HepG2 (cell line): ENCODE measurements at regions not wholly inside any gene's neighbourhood (a gene's known extent, or its start where the extent isn't known, plus 50 kb on each side); places are given as distances from the start of the nearest gene placed in this dataset.

Source experiments
- ATAC-seq: fragments of 200-7000 bp; cut with Tn5 transposase; 3 replicates; pipeline ENCODE4 v1.9.1; 2020; ENCODE audit warnings: mild to moderate bottlenecking, moderate library complexity
- BruUV-seq: library from RNA; stranded (reverse); fragments of 400-500 nt; replicated peaks from 2 replicates; lab custom pipeline; 2021; lab: Mats Ljungman, UMichigan
- CTCF ChIA-PET: fragments of 300-600 bp; formaldehyde crosslinking; extraction: SDS; loops from one replicate; lab custom pipeline; 2021; ENCODE audit warnings: low total read pairs, inconsistent platforms, low intra/inter-chr PET ratio; lab: Yijun Ruan, JAX
- POLR2A ChIA-PET: fragments of 350-600 bp; sonication (Branson Sonifier 250); formaldehyde crosslinking; loops from one replicate; lab custom pipeline; 2020; ENCODE audit warnings: antibody characterized with exemption, inconsistent platforms; lab: Yijun Ruan, JAX
- DNase-seq: peaks from one replicate; pipeline ENCODE4 v3.0.0-alpha.2; 2015; ENCODE audit warnings: low spot score
- FAIRE-seq: peaks from 3 replicates; lab custom pipeline; 2011; peaks lifted over from hg19 to GRCh38; lab: Jason Lieb, UNC
- H2AFZ ChIP-seq: one replicate; pipeline ENCODE4 v1.6.1; 2011; ENCODE audit warnings: low read length, inconsistent platforms
- H3K27ac ChIP-seq: fragments of 300-600 bp; 3 replicates; pipeline ENCODE4 v1.8.0; 2011; ENCODE audit warnings: mixed run types, mild to moderate bottlenecking, mixed read lengths, low read length, inconsistent platforms; ENCODE audit not compliant: insufficient read depth; ENCODE audit errors: extremely low read length
- H3K27me3 ChIP-seq, 2 experiments: fragments of 200-600 bp in 1 of 2; 2 replicates in 1 of 2; 3 replicates in 1 of 2; pipeline versions ENCODE4 v1.6.0 to v1.8.0; 2011; ENCODE audit warnings: low read length in 2 of 2, mild to moderate bottlenecking in 2 of 2, moderate library complexity in 2 of 2, inconsistent platforms in 1 of 2; ENCODE audit not compliant: insufficient read depth in 2 of 2, control insufficient read depth in 1 of 2
- H3K36me3 ChIP-seq, 2 experiments: fragments of 200-600 bp in 1 of 2; replicated peaks in 1 of 2; 2 replicates in 1 of 2; 3 replicates in 1 of 2; pipeline versions ENCODE4 v1.5.1 to v1.8.0; 2011; ENCODE audit warnings: low read length in 2 of 2, inconsistent platforms in 1 of 2; ENCODE audit not compliant: insufficient read depth in 2 of 2, control insufficient read depth in 1 of 2
- H3K4me1 ChIP-seq: 2 replicates; pipeline ENCODE4 v1.5.1; 2012; ENCODE audit warnings: low read length, inconsistent platforms; ENCODE audit not compliant: insufficient read depth
- H3K4me2 ChIP-seq: 2 replicates; pipeline ENCODE4 v1.6.0; 2011; ENCODE audit warnings: low read depth, low read length, inconsistent platforms
- H3K4me3 ChIP-seq, 3 experiments: fragments of 200-600 bp in 1 of 3; sonication (generic), shearing (Covaris generic) in 1 of 3; replicated peaks in 1 of 3; 2 replicates each; pipeline ENCODE4 v1.5.1; 2011 to 2016; ENCODE audit warnings: low read length in 3 of 3, inconsistent platforms in 2 of 3, low read depth in 2 of 3, mild to moderate bottlenecking in 2 of 3, control low read depth in 1 of 3, mixed read lengths in 1 of 3; ENCODE audit not compliant: insufficient read depth in 1 of 3
- H3K79me2 ChIP-seq: one replicate; pipeline ENCODE4 v1.6.1; 2011; ENCODE audit warnings: low read length, inconsistent platforms; ENCODE audit not compliant: insufficient read depth
- H3K9ac ChIP-seq: 2 replicates; pipeline ENCODE4 v1.6.0; 2011; ENCODE audit warnings: mild to moderate bottlenecking, low read depth, low read length, inconsistent platforms; ENCODE audit not compliant: insufficient read depth
- H3K9me3 ChIP-seq: 2 replicates; pipeline ENCODE4 v1.5.1; 2012; ENCODE audit warnings: mild to moderate bottlenecking, low read length
- H4K20me1 ChIP-seq: 2 replicates; pipeline ENCODE4 v1.6.0; 2011; ENCODE audit warnings: inconsistent platforms, mild to moderate bottlenecking, low read length, moderate library complexity; ENCODE audit not compliant: insufficient read depth
- CBX5 ChIP-seq: sonication (generic); formaldehyde crosslinking; IDR thresholded peaks from 2 replicates; pipeline ENCODE4 v1.4.0; 2020; ENCODE audit warnings: missing genetic modification reagents, borderline replicate concordance
- CHCHD3 ChIP-seq: sonication (generic); formaldehyde crosslinking; IDR thresholded peaks from 2 replicates; pipeline ENCODE4 v1.8.0; 2022; ENCODE audit warnings: mild to moderate bottlenecking, missing genetic modification reagents, moderate library complexity
- IKZF1 ChIP-seq: fragments of 450-650 bp; IDR thresholded peaks from 2 replicates; pipeline ENCODE4 v1.7.1; 2016
- MTF1 ChIP-seq: sonication (generic); formaldehyde crosslinking; IDR thresholded peaks from 2 replicates; pipeline ENCODE4 v1.5.0; 2020; ENCODE audit warnings: missing genetic modification reagents
- POLR2G ChIP-seq: fragments of 200-400 bp; formaldehyde crosslinking; IDR thresholded peaks from 2 replicates; pipeline ENCODE4 v1.6.1; 2018; ENCODE audit warnings: mild to moderate bottlenecking, low read depth, low read length, moderate library complexity
- RFX3 ChIP-seq: IDR thresholded peaks from 2 replicates; pipeline ENCODE4 v1.6.1; 2016; ENCODE audit warnings: missing biosample characterization, missing genetic modification reagents
- TAF1 ChIP-seq: sonication (generic); formaldehyde crosslinking; IDR thresholded peaks from 2 replicates; pipeline ENCODE4 v1.4.0; 2020; ENCODE audit warnings: missing genetic modification reagents
- ZBTB3 ChIP-seq: sonication (generic); formaldehyde crosslinking; IDR thresholded peaks from 2 replicates; pipeline ENCODE4 v1.4.0; 2020; ENCODE audit warnings: low read depth, mild to moderate bottlenecking, moderate library complexity, missing genetic modification reagents, borderline replicate concordance
- ZNF251 ChIP-seq: sonication (generic); formaldehyde crosslinking; IDR thresholded peaks from 2 replicates; pipeline ENCODE4 v1.9.0; 2021; ENCODE audit warnings: mild to moderate bottlenecking, missing genetic modification reagents
- ZNF260 ChIP-seq: sonication (generic); formaldehyde crosslinking; IDR thresholded peaks from 2 replicates; pipeline ENCODE4 v1.4.0; 2020; ENCODE audit warnings: missing genetic modification reagents, low read depth, mild to moderate bottlenecking, borderline replicate concordance
- ZNF761 ChIP-seq: sonication (generic); formaldehyde crosslinking; conservative IDR thresholded peaks from 2 replicates; pipeline ENCODE4 v1.4.0; 2020; ENCODE audit warnings: mild to moderate bottlenecking, missing genetic modification reagents
- ZNF782 ChIP-seq: sonication (generic); formaldehyde crosslinking; IDR thresholded peaks from 2 replicates; pipeline ENCODE4 v1.4.0; 2020; ENCODE audit warnings: missing genetic modification reagents, mild to moderate bottlenecking, borderline replicate concordance
- ZSCAN9 ChIP-seq: IDR thresholded peaks from 2 replicates; pipeline ENCODE4 v1.6.1; 2016; ENCODE audit warnings: borderline replicate concordance
- WGBS: methylation state at CpG from one replicate; pipeline ENCODE4 v1.1.6; 2017; ENCODE audit warnings: low lambda C conversion rate; 5-methylcytosine and 5-hydroxymethylcytosine counted together
- in situ Hi-C: cut with HindIII; loops from 2 replicates; pipeline ENCODE4 v1.10.0; 2017; ENCODE audit warnings: low pct_unique_long_range_greater_than_20kb; ENCODE audit not compliant: extremely low pct_ligation_motif_present
- intact Hi-C: fragments of 100-400 bp; cut with micrococcal nuclease; formaldehyde crosslinking; loops from one replicate; pipeline ENCODE4 v1.10.0; 2022; ENCODE audit not compliant: unreplicated experiment
- TF ChIP-seq, protein P1 (sequence below): sonication (generic); formaldehyde crosslinking; IDR thresholded peaks from 2 replicates; pipeline ENCODE4 v1.4.0; 2020; ENCODE audit warnings: missing genetic modification reagents
- TF ChIP-seq, protein P2 (sequence below): sonication (generic); formaldehyde crosslinking; IDR thresholded peaks from 2 replicates; pipeline ENCODE4 v1.4.0; 2020; ENCODE audit warnings: low read depth, mild to moderate bottlenecking, missing genetic modification reagents
- TF ChIP-seq, protein P3 (sequence below): sonication (generic); formaldehyde crosslinking; IDR thresholded peaks from 2 replicates; pipeline ENCODE4 v1.8.0; 2022; ENCODE audit warnings: low read depth, missing genetic modification reagents

DNA sequence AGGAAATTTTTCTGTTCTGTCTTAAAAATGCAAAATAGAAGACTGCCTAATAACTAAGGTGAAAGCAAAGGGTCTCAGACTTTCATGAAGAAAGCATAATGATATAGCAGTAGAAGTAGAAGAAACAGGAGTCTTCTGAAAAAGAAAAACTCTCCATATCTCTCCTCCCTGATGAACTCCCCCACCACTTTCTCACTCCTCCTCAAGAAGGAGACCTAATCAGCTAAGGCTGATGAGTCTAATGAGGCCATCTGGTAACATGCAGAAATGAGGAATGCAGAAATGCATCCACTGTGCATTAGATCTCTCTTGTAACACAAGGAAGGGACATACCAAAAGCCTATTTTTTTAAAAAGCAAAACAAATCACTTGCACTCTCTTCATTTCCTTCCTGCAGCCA, 273.7 kb upstream of the UBE2E3 start:
- no peaks in the 10 kb centered on the region for H3K36me3 ChIP-seq
- no peaks in the 10 kb centered on the region for H3K4me1 ChIP-seq
- no TSS peak for BruUV-seq
- no peak overlapping the region for H3K4me2 ChIP-seq
- intact Hi-C loops (no loop called here), in situ Hi-C loops (no loop called here)
- ChIA-PET CTCF (no interaction called here), POLR2A (no interaction called here)
- no peak overlapping the region for H3K27ac ChIP-seq
- no peak for TF ChIP-seq ZNF260 (CRISPR knock-in tag)
- TF ChIP-seq ZSCAN9 (CRISPR knock-in tag), result no peak
- TF ChIP-seq, protein P1, sequence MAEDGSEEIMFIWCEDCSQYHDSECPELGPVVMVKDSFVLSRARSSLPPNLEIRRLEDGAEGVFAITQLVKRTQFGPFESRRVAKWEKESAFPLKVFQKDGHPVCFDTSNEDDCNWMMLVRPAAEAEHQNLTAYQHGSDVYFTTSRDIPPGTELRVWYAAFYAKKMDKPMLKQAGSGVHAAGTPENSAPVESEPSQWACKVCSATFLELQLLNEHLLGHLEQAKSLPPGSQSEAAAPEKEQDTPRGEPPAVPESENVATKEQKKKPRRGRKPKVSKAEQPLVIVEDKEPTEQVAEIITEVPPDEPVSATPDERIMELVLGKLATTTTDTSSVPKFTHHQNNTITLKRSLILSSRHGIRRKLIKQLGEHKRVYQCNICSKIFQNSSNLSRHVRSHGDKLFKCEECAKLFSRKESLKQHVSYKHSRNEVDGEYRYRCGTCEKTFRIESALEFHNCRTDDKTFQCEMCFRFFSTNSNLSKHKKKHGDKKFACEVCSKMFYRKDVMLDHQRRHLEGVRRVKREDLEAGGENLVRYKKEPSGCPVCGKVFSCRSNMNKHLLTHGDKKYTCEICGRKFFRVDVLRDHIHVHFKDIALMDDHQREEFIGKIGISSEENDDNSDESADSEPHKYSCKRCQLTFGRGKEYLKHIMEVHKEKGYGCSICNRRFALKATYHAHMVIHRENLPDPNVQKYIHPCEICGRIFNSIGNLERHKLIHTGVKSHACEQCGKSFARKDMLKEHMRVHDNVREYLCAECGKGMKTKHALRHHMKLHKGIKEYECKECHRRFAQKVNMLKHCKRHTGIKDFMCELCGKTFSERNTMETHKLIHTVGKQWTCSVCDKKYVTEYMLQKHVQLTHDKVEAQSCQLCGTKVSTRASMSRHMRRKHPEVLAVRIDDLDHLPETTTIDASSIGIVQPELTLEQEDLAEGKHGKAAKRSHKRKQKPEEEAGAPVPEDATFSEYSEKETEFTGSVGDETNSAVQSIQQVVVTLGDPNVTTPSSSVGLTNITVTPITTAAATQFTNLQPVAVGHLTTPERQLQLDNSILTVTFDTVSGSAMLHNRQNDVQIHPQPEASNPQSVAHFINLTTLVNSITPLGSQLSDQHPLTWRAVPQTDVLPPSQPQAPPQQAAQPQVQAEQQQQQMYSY (CRISPR knock-in tag), result no peak
- no peak for TF ChIP-seq ZBTB3
- no peak for TF ChIP-seq RFX3 (CRISPR knock-in tag)
- no peak for TF ChIP-seq CBX5 (CRISPR knock-in tag)
- ATAC-seq (no peak), DNase-seq (no peak), FAIRE-seq (no peak)
- H2AFZ ChIP-seq, result no peak overlapping the region
- no peaks in the 10 kb centered on the region for H3K79me2 ChIP-seq
- no peaks in the 10 kb centered on the region for H4K20me1 ChIP-seq
- H3K4me3 ChIP-seq, result no peak overlapping the region
- no peaks in the 10 kb centered on the region for H3K27me3 ChIP-seq
- H3K9ac ChIP-seq, result no peak overlapping the region
- H3K9me3 ChIP-seq, result no peaks in the 10 kb centered on the region

DNA sequence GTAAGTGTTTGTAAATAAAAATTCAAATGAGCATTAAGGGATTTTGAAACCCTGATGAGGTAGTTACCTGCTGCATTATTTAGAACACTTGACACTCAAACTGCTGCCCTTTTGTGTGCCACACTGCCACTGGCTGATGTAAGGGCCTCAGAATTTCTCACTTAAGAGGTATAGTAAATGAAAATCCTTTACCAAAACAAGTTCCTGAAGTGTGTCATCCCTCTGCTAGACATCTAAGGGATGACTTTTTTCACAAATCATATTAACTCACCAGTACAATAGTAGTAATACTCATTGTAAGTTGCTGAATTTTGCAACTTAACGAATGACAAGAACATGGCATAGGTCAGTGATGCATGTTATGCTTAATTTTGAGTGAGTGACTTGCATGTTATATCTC, 274.9 kb upstream of the UBE2E3 start:
- Histone ChIP-seq H4K20me1 (no peaks in the 10 kb centered on the region), H3K9ac (no peak overlapping the region), H3K79me2 (no peaks in the 10 kb centered on the region), H3K27me3 (no peaks in the 10 kb centered on the region), H3K27ac (no peak overlapping the region), H3K4me1 (no peaks in the 10 kb centered on the region), H2AFZ (no peak overlapping the region), H3K9me3 (no peaks in the 10 kb centered on the region), H3K4me3 (no peak overlapping the region), H3K36me3 (no peaks in the 10 kb centered on the region), H3K4me2 (no peak overlapping the region)
- whole genome bisulfite sequencing, result 0% methylated on average over 1 of the region's 1 CpG
- no peak for ATAC-seq
- no peak for FAIRE-seq
- ChIA-PET POLR2A (no interaction called here), CTCF (no interaction called here)
- no peak for DNase-seq
- no TSS peak for BruUV-seq
- in situ Hi-C loops, result no loop called here
- intact Hi-C loops, result no loop called here
- TF ChIP-seq MTF1 (no peak), ZNF761 (CRISPR knock-in tag) (no peak), ZNF251 (no peak), ZNF782 (CRISPR knock-in tag) (no peak), POLR2G (no peak), TAF1 (CRISPR knock-in tag) (no peak), CHCHD3 (CRISPR knock-in tag) (no peak), IKZF1 (no peak)
- TF ChIP-seq, protein P2, sequence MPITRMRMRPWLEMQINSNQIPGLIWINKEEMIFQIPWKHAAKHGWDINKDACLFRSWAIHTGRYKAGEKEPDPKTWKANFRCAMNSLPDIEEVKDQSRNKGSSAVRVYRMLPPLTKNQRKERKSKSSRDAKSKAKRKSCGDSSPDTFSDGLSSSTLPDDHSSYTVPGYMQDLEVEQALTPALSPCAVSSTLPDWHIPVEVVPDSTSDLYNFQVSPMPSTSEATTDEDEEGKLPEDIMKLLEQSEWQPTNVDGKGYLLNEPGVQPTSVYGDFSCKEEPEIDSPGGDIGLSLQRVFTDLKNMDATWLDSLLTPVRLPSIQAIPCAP (CRISPR knock-in tag), result no peak
- TF ChIP-seq, protein P3, sequence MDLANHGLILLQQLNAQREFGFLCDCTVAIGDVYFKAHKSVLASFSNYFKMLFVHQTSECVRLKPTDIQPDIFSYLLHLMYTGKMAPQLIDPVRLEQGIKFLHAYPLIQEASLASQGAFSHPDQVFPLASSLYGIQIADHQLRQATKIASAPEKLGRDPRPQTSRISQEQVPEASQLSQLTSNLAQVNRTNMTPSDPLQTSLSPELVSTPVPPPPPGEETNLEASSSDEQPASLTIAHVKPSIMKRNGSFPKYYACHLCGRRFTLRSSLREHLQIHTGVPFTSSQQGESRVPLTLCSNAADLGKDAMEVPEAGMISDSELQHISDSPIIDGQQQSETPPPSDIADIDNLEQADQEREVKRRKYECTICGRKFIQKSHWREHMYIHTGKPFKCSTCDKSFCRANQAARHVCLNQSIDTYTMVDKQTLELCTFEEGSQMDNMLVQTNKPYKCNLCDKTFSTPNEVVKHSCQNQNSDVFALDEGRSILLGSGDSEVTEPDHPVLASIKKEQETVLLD (CRISPR knock-in tag), result no peak
